Sigmoid colon (tissue), 4 donors: ENCODE measurements at regions not wholly inside any gene's neighbourhood (a gene's known extent, or its start where the extent isn't known, plus 50 kb on each side); places are given as distances from the start of the nearest gene placed in this dataset.

Source experiments
- EP300 ChIP-seq, 4 donors: sonication (generic); formaldehyde crosslinking; IDR thresholded peaks; one replicate each; pipeline ENCODE4 v1.6.1; 2017; ENCODE audit warnings: antibody characterized with exemption in 4 of 4
- POLR2A ChIP-seq, 2 donors: fragments of 450-650 bp; IDR thresholded peaks; one replicate each; pipeline ENCODE4 v1.6.1; 2016; ENCODE audit warnings: antibody characterized with exemption in 2 of 2, mild to moderate bottlenecking in 2 of 2, moderate library complexity in 2 of 2
- POLR2AphosphoS5 ChIP-seq, 4 donors: sonication (generic); formaldehyde crosslinking; IDR thresholded peaks; one replicate each; pipeline ENCODE4 v1.6.1; 2017; ENCODE audit warnings: antibody characterized with exemption in 4 of 4
- TF ChIP-seq, protein P1 (sequence below), 4 experiments: fragments of 450-650 bp in 3 of 4; fragments of 200-600 bp in 1 of 4; IDR thresholded peaks; one replicate each; pipeline ENCODE4 v1.5.1; 2016 to 2019; ENCODE audit warnings: antibody characterized with exemption in 4 of 4, mild to moderate bottlenecking in 3 of 4, moderate library complexity in 2 of 4

DNA sequence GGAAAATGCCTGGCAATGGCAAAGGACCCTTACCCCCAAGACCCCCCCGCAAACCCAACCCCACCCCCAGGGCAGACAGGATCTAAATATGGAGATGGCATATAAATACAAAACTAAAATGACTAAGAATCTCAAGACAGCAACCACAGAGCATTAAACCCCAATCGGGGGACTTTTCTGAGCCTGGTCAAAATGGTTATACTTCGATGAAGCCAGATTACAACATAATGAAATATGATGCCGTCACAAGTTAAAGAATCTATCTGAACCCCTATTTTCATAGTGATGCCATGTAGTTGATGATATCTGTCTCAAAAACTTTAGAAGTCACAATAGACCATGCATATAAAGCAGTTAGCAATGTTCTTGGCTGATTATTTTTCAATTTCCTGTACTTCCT lies 223.6 kb downstream of the CGGBP1 start:
- TF ChIP-seq, protein P1, sequence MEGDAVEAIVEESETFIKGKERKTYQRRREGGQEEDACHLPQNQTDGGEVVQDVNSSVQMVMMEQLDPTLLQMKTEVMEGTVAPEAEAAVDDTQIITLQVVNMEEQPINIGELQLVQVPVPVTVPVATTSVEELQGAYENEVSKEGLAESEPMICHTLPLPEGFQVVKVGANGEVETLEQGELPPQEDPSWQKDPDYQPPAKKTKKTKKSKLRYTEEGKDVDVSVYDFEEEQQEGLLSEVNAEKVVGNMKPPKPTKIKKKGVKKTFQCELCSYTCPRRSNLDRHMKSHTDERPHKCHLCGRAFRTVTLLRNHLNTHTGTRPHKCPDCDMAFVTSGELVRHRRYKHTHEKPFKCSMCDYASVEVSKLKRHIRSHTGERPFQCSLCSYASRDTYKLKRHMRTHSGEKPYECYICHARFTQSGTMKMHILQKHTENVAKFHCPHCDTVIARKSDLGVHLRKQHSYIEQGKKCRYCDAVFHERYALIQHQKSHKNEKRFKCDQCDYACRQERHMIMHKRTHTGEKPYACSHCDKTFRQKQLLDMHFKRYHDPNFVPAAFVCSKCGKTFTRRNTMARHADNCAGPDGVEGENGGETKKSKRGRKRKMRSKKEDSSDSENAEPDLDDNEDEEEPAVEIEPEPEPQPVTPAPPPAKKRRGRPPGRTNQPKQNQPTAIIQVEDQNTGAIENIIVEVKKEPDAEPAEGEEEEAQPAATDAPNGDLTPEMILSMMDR (IDR thresholded peaks at IDR 0.05): no peak
- no peak for TF ChIP-seq EP300 (IDR thresholded peaks at IDR 0.05)
- TF ChIP-seq POLR2A (IDR thresholded peaks at IDR 0.05): no peak
- TF ChIP-seq POLR2AphosphoS5 (IDR thresholded peaks at IDR 0.05): no peak
